Mesendoderm (in vitro differentiated cells): ENCODE measurements at regions not wholly inside any gene's neighbourhood (a gene's known extent, or its start where the extent isn't known, plus 50 kb on each side); places are given as distances from the start of the nearest gene placed in this dataset.

ENCODE experiments used
- DNase-seq: peaks from one replicate; pipeline ENCODE4 v3.0.0; 2013
- H2AK5ac ChIP-seq: 2 replicates; pipeline ENCODE4 v1.6.1; 2013; ENCODE audit warnings: low read length, inconsistent platforms
- H2BK120ac ChIP-seq: 2 replicates; pipeline ENCODE4 v1.6.1; 2013; ENCODE audit warnings: low read depth, mild to moderate bottlenecking, low read length, moderate library complexity, mixed read lengths
- H2BK15ac ChIP-seq: replicated peaks from 2 replicates; pipeline ENCODE4 v1.6.1; 2013; ENCODE audit warnings: low read depth, mild to moderate bottlenecking, moderate library complexity
- H2BK5ac ChIP-seq: 2 replicates; pipeline ENCODE4 v1.6.1; 2013; ENCODE audit warnings: low read length, inconsistent platforms
- H3K18ac ChIP-seq: 2 replicates; pipeline ENCODE4 v1.6.1; 2013; ENCODE audit warnings: mild to moderate bottlenecking, low read length, mixed read lengths
- H3K23ac ChIP-seq: one replicate; pipeline ENCODE4 v1.6.1; 2013; ENCODE audit warnings: low read length
- H3K27ac ChIP-seq: 2 replicates; pipeline ENCODE4 v1.5.1; 2013; ENCODE audit warnings: low read depth, mild to moderate bottlenecking, inconsistent platforms, low read length, moderate library complexity
- H3K27me3 ChIP-seq: 2 replicates; pipeline ENCODE4 v1.6.1; 2013; ENCODE audit warnings: low read length, control low read depth, mild to moderate bottlenecking, inconsistent platforms; ENCODE audit not compliant: insufficient read depth, poor library complexity
- H3K36me3 ChIP-seq: 2 replicates; pipeline ENCODE4 v1.6.1; 2013; ENCODE audit warnings: low read length, inconsistent platforms; ENCODE audit not compliant: control insufficient read depth, insufficient read depth
- H3K4ac ChIP-seq: one replicate; pipeline ENCODE4 v1.6.1; 2013; ENCODE audit warnings: low read depth, mild to moderate bottlenecking, low read length, moderate library complexity
- H3K4me1 ChIP-seq: 2 replicates; pipeline ENCODE4 v1.6.1; 2013; ENCODE audit warnings: low read depth, low read length, inconsistent platforms; ENCODE audit not compliant: control insufficient read depth
- H3K4me2 ChIP-seq: 2 replicates; pipeline ENCODE4 v1.6.1; 2013; ENCODE audit warnings: low read length
- H3K4me3 ChIP-seq: 2 replicates; pipeline ENCODE4 v1.5.1; 2013; ENCODE audit warnings: mild to moderate bottlenecking, low read length
- H3K56ac ChIP-seq: one replicate; pipeline ENCODE4 v1.6.1; 2013; ENCODE audit warnings: low read length
- H3K79me1 ChIP-seq: 2 replicates; pipeline ENCODE4 v1.6.1; 2013; ENCODE audit warnings: low read length, inconsistent platforms
- H3K79me2 ChIP-seq: 2 replicates; pipeline ENCODE4 v1.6.1; 2013; ENCODE audit warnings: mild to moderate bottlenecking, low read length; ENCODE audit not compliant: control insufficient read depth, insufficient read depth
- H3K9ac ChIP-seq: 2 replicates; pipeline ENCODE4 v1.6.1; 2013; ENCODE audit warnings: low read length, inconsistent platforms
- H4K5ac ChIP-seq: one replicate; pipeline ENCODE4 v1.6.1; 2013; ENCODE audit warnings: low read length
- H4K8ac ChIP-seq: one replicate; pipeline ENCODE4 v1.6.1; 2013; ENCODE audit warnings: low read depth, mild to moderate bottlenecking, control low read depth, low read length, moderate library complexity
- WGBS: extraction: QIAGEN DNeasy Blood & Tissue Kit; methylation state at CpG from one replicate; pipeline ENCODE4 v1.1.7; 2013; ENCODE audit warnings: low lambda C conversion rate, missing lambda C conversion rate; ENCODE audit not compliant: insufficient coverage; ENCODE audit errors: extremely low coverage; 5-methylcytosine and 5-hydroxymethylcytosine counted together

- Histone ChIP-seq H3K18ac (no peak overlapping the region), H4K8ac (no peak overlapping the region), H3K4ac (no peak overlapping the region), H3K4me1 (no peaks in the 10 kb centered on the region), H3K79me1 (no peaks in the 10 kb centered on the region), H3K4me2 (no peak overlapping the region), H3K4me3 (no peak overlapping the region), H4K5ac (no peak overlapping the region), H2BK5ac (no peak overlapping the region), H3K23ac (no peak overlapping the region), H2AK5ac (no peak overlapping the region), H3K27me3 (no peaks in the 10 kb centered on the region), H3K56ac (no peak overlapping the region), H2BK15ac (no peak overlapping the region), H3K27ac (no peak overlapping the region), H3K36me3 (no peaks in the 10 kb centered on the region), H3K9ac (no peak overlapping the region), H3K79me2 (no peaks in the 10 kb centered on the region), H2BK120ac (no peak overlapping the region)
- WGBS = no CpG with 5 or more reads among the region's 11 CpGs
- DNase-seq = no peak
These were observed 76.1 kb upstream of the GADD45A start for GRCh38 chr1:67608661-67609576.

GRCh38 chr1:67609577-67610341, 75.2 kb upstream of the GADD45A start:
- no peak overlapping the region for H3K9ac ChIP-seq
- H3K4ac ChIP-seq = no peak overlapping the region
- H3K4me3 ChIP-seq = no peak overlapping the region
- H4K8ac ChIP-seq = no peak overlapping the region
- no peak overlapping the region for H2BK120ac ChIP-seq
- no peak overlapping the region for H3K18ac ChIP-seq
- H3K27me3 ChIP-seq = no peaks in the 10 kb centered on the region
- H3K23ac ChIP-seq = no peak overlapping the region
- H3K56ac ChIP-seq = no peak overlapping the region
- no peak overlapping the region for H3K4me2 ChIP-seq
- H2BK15ac ChIP-seq = no peak overlapping the region
- no peak overlapping the region for H2AK5ac ChIP-seq
- H3K79me1 ChIP-seq = no peaks in the 10 kb centered on the region
- H3K27ac ChIP-seq = no peak overlapping the region
- no peaks in the 10 kb centered on the region for H3K79me2 ChIP-seq
- no CpG with 5 or more reads among the region's 10 CpGs for WGBS
- no peaks in the 10 kb centered on the region for H3K36me3 ChIP-seq
- H4K5ac ChIP-seq = no peak overlapping the region
- no peaks in the 10 kb centered on the region for H3K4me1 ChIP-seq
- no peak overlapping the region for H2BK5ac ChIP-seq
- DNase-seq = no peak

- no peak overlapping the region for H4K8ac ChIP-seq
- no peak for DNase-seq
- no CpG with 5 or more reads among the region's 5 CpGs for WGBS
These were observed 74.6 kb upstream of the GADD45A start for GRCh38 chr1:67610450-67610849.

GRCh38 chr1:67611846-67612245, 73.2 kb upstream of the GADD45A start:
- H3K27me3 ChIP-seq = no peaks in the 10 kb centered on the region
- no peak overlapping the region for H3K56ac ChIP-seq
- no peak overlapping the region for H4K5ac ChIP-seq
- no peak overlapping the region for H2BK5ac ChIP-seq
- no peaks in the 10 kb centered on the region for H3K79me2 ChIP-seq
- H3K4me3 ChIP-seq = no peak overlapping the region
- no peak overlapping the region for H2AK5ac ChIP-seq
- WGBS = no CpG with 5 or more reads among the region's 3 CpGs
- H3K36me3 ChIP-seq = no peaks in the 10 kb centered on the region
- no peak overlapping the region for H3K23ac ChIP-seq
- H2BK120ac ChIP-seq = no peak overlapping the region
- H3K4me1 ChIP-seq = no peaks in the 10 kb centered on the region
- no peak overlapping the region for H4K8ac ChIP-seq
- DNase-seq = no peak
- no peak overlapping the region for H3K4me2 ChIP-seq
- H2BK15ac ChIP-seq = no peak overlapping the region
- no peak overlapping the region for H3K27ac ChIP-seq
- H3K9ac ChIP-seq = no peak overlapping the region
- H3K79me1 ChIP-seq = no peaks in the 10 kb centered on the region
- no peak overlapping the region for H3K4ac ChIP-seq
- no peak overlapping the region for H3K18ac ChIP-seq

More at GRCh38 chr1:67610450-67610849, 74.6 kb upstream of the GADD45A start:
- H3K56ac ChIP-seq = no peak overlapping the region
- no peak overlapping the region for H2BK5ac ChIP-seq
- no peak overlapping the region for H3K4ac ChIP-seq
- H4K5ac ChIP-seq = no peak overlapping the region
- H3K36me3 ChIP-seq = no peaks in the 10 kb centered on the region
- no peak overlapping the region for H3K18ac ChIP-seq
- no peak overlapping the region for H3K9ac ChIP-seq
- H2AK5ac ChIP-seq = no peak overlapping the region
- no peaks in the 10 kb centered on the region for H3K79me1 ChIP-seq
- H2BK120ac ChIP-seq = no peak overlapping the region
- H2BK15ac ChIP-seq = no peak overlapping the region
- H3K27me3 ChIP-seq = no peaks in the 10 kb centered on the region
- H3K79me2 ChIP-seq = no peaks in the 10 kb centered on the region
- no peaks in the 10 kb centered on the region for H3K4me1 ChIP-seq
- H3K4me2 ChIP-seq = no peak overlapping the region
- H3K4me3 ChIP-seq = no peak overlapping the region
- no peak overlapping the region for H3K27ac ChIP-seq
- no peak overlapping the region for H3K23ac ChIP-seq

- H3K27me3 ChIP-seq = no peaks in the 10 kb centered on the region
These were observed 72.2 kb upstream of the GADD45A start for GRCh38 chr1:67612788-67613241.

More at GRCh38 chr1:67612788-67613241, 72.2 kb upstream of the GADD45A start:
- Histone ChIP-seq H3K4me1 (no peaks in the 10 kb centered on the region), H3K36me3 (no peaks in the 10 kb centered on the region), H3K9ac (no peak overlapping the region), H3K4me3 (no peak overlapping the region), H3K18ac (no peak overlapping the region), H3K79me2 (no peaks in the 10 kb centered on the region), H3K56ac (no peak overlapping the region), H3K4ac (no peak overlapping the region), H3K79me1 (no peaks in the 10 kb centered on the region), H3K27ac (no peak overlapping the region), H2BK120ac (no peak overlapping the region), H2BK15ac (no peak overlapping the region), H4K8ac (no peak overlapping the region), H3K23ac (no peak overlapping the region), H2AK5ac (no peak overlapping the region), H3K4me2 (no peak overlapping the region), H4K5ac (no peak overlapping the region), H2BK5ac (no peak overlapping the region)
- no peak for DNase-seq
- no CpG with 5 or more reads among the region's 4 CpGs for WGBS
